NB4 (cell line): ENCODE measurements at regions not wholly inside any gene's neighbourhood (a gene's known extent, or its start where the extent isn't known, plus 50 kb on each side); places are given as distances from the start of the nearest gene placed in this dataset.

Experiments used
- DNase-seq: peaks from one replicate; pipeline ENCODE4 v3.0.0; 2010; ENCODE audit warnings: low read depth
- H3K4me3 ChIP-seq: one replicate; pipeline ENCODE4 v1.5.1; 2011; ENCODE audit warnings: mild to moderate bottlenecking, low read depth, low read length, moderate library complexity
- CTCF ChIP-seq: IDR thresholded peaks from one replicate; pipeline ENCODE4 v1.5.1; 2012; ENCODE audit warnings: low read depth, low read length
- MAX ChIP-seq: IDR thresholded peaks from 2 replicates; pipeline ENCODE4 v1.6.1; 2011; ENCODE audit warnings: low read depth, low read length
- MYC ChIP-seq: IDR thresholded peaks from 2 replicates; pipeline ENCODE4 v1.6.1; 2011; ENCODE audit warnings: low read depth, low read length
- POLR2A ChIP-seq: IDR thresholded peaks from 2 replicates; pipeline ENCODE4 v1.6.1; 2011; ENCODE audit warnings: mild to moderate bottlenecking; ENCODE audit not compliant: insufficient read length; ENCODE audit errors: extremely low read depth

GRCh38 chr9:116003397-116003796 is 150.2 kb upstream of the PAPPA start:
- no peak for DNase-seq
- no peak for TF ChIP-seq POLR2A
- TF ChIP-seq CTCF: no peak
- no peak for TF ChIP-seq MYC
- H3K4me3 ChIP-seq: no peak overlapping the region

- DNase-seq: no peak
- TF ChIP-seq MYC (no peak), CTCF (no peak), MAX (no peak), POLR2A (no peak)
- H3K4me3 ChIP-seq: no peak overlapping the region
Observed at GRCh38 chr9:116005205-116005604, 148.4 kb upstream of the PAPPA start.

- no peak overlapping the region for H3K4me3 ChIP-seq
- no peak for DNase-seq
- TF ChIP-seq POLR2A (no peak), MAX (no peak), CTCF (no peak), MYC (no peak)
Observed at GRCh38 chr9:116007824-116008223, 145.8 kb upstream of the PAPPA start.

- DNase-seq: no peak
- TF ChIP-seq CTCF (no peak), POLR2A (no peak), MYC (no peak), MAX (no peak)
- no peak overlapping the region for H3K4me3 ChIP-seq
Observed at GRCh38 chr9:116008278-116008677, 145.3 kb upstream of the PAPPA start.

GRCh38 chr9:116009420-116009819 is 144.2 kb upstream of the PAPPA start:
- no peak for DNase-seq

More at GRCh38 chr9:116009420-116009819, 144.2 kb upstream of the PAPPA start:
- no peak for TF ChIP-seq MYC
- TF ChIP-seq MAX: no peak
- TF ChIP-seq POLR2A: no peak
- no peak for TF ChIP-seq CTCF
- H3K4me3 ChIP-seq: no peak overlapping the region
